CD4-positive, alpha-beta T cell treated with Interleukin-4 for 4 hours (primary cell): ENCODE measurements at regions not wholly inside any gene's neighbourhood (a gene's known extent, or its start where the extent isn't known, plus 50 kb on each side); places are given as distances from the start of the nearest gene placed in this dataset.
"Not testable (repeated sequence)": the region's sequence is repeated elsewhere in the genome, so short reads cannot be mapped to it uniquely, and the experiment has no call there.

Experiments used
- DNase-seq: peaks from one replicate; pipeline ENCODE4 v3.0.0-alpha.2; 2020

DNA sequence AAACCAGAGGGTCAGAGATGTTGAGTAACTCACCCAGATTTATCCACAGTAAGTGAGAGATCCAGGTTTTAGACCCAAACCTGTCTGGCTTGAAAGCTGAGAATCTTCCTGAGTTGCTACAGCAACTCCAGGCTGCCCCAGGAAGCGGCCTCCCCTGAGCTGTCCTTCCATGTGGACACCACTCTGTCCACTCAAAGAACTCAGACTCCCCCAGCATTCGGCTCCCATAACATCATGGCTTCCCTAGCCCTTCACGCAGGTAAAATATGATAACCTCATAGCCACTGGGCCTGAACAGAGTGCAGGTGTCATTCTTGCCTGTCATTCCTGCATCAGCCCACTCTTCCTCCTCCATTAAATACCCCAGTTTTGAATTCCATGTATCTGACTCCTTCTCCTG lies 657.8 kb downstream of the TBC1D22A start:
- no peak for DNase-seq

DNA sequence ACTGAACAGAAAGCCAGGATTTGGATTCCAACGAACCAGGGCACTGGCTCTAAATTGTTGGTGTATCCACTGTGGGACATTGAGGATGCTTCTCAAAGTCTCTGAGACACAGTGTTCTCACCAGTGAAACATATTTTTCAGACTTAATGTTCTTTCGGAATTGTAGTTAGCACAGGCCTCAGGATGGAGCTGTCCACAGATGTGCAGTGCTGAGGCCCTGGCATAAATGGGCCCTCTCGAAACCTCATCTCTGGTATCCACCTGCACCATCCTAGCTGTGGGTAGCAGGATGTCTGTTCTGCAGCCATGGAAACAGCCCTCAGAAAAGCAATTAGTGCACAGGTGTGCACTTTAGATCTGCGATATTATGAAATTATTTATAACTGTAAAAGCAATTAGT lies 656.8 kb downstream of the TBC1D22A start:
- DNase-seq: no peak

DNA sequence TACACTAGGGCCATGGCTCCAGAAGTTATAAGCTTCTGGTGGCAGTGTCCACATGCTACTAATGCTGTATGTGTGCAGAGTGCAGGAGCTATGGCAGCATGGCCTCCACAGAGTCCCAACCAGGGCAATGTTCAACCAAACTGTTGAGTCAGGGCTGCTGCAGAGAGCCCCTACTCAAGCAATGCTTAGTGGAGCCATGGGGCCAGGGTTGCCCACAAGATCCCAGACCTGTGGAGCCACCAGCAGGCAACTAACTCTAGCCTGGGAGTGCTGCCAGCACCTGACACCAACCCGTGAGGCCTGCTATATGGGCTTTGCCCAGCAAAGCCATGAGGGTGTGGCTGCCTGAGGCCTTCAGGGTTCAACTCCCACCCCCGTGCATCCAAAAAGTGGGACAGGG lies 655.2 kb downstream of the TBC1D22A start:
- DNase-seq: no peak

DNA sequence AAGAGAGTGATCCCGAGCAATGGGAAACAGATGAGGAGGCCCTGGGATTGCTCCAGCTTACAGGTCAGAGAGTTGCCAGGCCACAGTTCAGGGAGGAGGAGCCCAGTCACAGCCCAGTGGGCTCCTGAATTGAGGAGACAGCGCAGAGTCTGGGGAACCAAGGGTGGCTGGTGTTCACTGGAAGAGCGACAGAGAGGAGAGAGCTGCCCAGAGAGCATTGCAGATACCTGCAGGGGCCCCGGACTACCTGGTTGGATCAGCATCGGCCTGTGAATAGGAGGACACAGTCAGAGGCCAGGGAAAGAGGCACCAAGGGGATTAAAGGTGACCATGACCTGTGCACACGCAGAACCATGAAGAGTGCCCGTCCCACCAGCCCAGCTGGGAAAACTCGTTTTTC lies 648.6 kb downstream of the TBC1D22A start:
- DNase-seq: no peak

DNA sequence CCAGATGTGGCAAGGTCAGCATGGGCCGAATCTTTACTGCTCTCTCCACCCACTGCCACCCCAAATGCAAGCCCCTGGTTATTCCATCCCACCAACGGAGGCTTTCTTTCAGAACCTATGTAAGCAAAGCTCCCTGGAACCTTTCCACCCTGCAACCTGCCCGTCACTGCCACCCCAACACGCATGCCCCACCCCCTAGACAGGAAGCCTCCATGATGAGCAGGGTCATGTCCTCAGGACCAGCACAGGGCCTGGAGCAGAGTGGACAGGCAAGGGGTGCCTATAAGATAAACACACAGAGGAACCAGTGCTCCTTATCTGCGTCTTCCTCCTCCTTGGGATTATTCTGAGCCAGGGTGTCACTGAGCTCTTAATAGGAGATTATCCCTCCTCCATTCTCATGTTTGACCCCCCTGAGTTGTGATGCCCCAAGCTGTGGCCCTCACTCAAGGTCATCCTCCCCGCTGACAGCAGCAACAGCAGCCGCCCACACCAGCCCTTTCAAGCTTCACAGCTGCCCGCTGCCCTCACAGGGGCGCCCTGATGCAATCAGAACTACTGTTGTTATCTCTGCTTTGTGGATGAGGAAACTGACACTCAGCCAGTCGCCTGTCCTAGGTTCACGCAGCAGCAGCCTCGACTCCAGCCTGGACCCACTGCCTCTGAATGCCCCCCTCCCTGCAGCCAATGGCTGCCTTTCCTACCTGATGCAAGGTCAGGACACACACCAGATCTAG lies 647.3 kb downstream of the TBC1D22A start:
- DNase-seq: no peak

DNA sequence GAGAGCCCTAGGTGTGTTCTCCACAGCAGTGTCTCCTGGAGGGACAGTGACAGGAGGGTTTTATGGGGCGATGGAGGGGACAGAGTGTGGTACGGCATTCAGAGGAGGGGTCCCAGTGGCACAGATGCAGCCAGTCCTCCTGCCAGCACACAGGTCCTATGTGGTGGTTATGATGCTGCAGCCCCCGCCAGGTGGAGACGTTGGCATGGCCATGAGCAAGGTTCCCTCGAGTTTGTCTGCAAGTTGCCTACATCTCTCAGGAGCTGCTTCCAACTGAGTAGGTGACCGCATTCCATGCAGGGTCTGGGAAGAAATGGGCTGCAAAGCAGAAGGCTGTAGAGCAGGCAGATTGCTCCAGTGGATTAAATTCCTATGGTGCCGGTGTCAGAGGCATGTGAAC lies 646.0 kb downstream of the TBC1D22A start:
- DNase-seq: no peak

DNA sequence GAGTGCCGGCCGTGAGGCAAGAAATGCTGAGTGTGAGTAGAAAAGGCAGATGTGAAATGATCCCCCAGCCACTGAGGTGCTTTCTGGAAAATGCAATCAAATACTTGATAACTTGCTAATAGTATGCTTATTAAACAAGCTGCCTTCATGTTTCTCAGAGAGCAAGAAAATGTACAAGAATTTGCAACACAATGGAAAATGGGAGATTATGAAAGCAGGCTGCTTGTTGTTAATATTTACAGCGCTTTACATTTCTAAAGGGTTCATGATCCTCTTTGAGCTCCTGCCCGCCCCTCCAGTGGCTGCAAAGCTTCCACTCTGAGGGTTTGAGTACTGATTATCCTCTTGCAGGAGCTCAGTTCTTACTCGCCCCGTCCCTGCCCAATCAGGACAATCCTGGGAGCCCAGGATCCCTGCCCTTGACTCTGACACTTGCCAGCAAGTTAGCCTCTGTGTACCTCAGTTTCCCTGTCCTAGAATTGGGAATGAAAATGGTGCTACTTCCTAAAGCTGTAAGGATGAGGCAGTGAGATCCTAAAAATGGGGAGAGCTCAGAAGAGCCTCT lies 645.1 kb downstream of the TBC1D22A start:
- no peak for DNase-seq

DNA sequence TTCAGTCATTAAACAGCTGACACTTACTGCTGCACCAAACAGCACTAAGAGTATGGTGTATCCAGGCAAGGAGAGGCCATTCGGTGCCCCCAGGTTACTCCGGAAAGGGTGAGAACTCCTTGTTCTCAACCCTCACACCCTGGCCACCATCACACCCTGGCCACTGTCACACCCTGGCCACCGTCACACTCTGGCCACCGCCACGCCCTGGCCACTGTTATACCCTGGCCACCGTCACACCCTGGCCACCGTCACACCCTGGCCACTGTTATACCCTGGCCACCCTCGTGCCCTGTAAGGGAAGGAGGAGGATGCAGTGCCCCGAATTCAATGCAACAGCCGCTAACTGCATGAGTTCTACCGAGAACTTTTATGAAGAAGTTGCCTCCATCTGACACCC lies 644.4 kb downstream of the TBC1D22A start:
- no peak for DNase-seq

DNA sequence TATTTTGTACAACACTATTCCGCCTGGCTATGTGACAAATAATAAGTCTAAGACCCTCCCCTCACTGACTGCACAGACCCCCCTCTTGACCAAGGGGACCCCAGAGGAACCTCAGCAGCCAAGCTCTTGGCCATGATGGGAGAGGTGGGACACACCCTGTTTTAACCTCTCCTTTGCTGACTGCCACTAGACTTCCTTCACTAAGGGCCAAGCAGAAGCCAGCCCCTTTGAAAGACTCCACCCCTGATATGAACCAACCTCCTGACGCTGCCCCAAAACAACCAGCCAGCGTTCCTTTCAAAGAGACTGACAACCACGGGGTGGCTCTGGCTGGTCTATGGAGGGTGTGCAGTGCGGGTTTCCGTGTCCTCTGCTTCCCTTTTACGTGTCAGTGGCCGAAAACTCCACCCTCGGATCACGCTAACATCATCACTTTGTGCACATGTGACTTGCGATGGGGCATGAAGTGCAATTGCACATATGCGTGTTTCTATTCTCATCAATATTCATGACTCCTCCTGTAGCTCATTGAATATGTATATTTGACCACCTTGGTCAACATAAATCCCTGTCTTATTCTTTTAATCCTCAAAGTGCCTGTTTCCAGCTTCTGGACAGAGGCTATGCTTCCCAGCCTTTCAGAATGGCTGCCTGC lies 643.9 kb downstream of the TBC1D22A start:
- no peak for DNase-seq

DNA sequence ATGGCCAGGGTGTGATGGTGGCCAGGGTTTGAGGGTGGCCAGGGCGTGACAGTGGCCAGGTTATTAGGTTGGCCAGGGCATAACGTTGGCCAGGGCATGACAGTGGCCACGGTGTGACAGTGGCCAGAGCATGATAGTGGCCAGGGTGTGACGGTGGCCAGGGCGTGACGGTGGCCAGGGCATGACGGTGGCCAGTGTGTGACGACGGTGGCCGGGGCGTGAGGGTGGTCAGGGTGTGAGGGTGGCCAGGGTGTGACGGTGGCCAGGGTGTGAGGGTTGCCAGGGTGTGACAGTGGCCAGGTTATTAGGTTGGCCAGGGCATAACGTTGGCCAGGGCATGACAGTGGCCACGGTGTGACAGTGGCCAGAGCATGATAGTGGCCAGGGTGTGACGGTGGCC lies 642.8 kb downstream of the TBC1D22A start:
- DNase-seq: not testable (repeated sequence)

DNA sequence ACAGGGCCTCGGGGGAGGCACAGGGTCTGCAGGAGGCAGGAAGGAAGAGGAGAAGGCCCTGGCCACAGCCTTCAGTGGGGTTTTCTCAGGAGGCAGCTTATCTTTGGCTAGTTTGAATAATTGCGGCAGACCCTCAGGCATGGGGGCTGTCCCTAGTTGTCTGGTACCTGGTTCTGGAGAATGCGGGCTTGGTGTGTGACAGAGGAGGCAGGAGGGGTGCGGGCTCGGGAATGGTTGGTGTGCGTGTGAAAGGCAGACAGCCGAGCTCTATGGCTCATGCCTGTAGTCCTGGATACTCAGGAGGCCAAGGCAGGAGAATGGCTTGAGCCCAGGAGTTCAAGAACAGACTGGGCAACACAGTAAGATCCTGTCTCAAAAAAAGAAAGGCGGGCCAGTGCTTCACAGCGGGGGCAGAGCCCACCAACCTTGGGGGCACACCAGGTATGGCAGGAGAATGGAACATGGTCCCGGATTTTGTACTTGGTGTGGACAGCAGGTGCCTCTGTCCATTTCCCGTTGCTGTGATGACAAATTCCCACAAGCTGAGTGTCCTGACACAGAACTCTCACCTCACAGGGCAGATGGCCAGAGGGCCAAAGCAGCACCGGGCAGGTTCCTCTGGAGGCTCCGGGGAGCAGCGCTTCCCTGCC lies 640.6 kb downstream of the TBC1D22A start:
- no peak for DNase-seq

DNA sequence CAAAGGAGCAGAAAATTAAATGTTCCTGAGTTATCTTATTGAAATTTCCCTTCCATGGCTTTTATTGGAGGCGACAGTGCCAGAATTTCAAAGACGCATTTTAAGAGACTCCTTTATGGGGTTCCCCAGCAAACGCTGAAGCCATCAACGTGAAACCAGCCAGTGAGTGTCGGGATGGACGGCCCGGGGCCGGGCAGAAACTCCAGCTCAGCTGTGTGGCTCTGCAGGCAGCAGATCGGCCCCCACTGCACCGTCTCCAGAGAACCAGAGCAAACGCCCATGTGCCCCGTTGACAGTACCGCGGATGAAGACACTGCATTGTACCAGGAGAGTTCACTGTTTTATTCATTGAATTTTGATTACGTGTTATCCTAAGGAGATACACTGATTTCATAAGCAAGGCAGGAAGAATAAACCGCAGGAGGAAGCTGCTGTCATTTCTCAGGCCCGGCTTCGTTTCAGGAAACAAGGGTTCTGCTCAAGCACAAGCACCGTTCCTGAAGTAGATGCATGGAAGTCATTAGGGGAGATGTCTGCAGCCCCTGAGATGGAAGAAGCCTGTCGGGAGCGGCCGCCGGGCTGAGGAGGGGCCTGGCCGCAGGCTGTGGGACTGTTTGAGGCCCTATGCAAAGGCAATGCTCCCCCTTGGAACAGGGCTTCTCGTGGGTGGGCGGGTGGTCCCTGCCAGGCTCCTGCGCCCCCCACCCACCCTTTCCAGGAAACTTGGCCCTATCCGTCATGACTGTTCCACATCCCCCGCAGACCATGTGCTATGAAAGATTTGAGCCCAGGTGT lies 639.7 kb downstream of the TBC1D22A start:
- DNase-seq: no peak

DNA sequence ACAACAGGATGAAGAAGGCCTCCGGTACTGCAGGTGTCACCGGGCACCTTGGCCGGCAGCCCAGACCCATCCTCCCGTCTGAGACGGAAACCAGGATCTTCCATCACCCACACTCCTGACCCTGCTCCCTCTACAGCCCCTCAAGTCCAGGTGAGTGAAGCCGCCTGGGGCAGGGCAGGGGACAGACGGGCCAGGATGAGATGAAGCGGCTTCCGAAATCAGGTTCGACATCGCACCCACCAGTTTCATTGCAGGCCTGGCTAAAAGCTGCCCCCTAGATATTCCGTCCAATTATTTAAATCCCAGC lies 639.1 kb downstream of the TBC1D22A start:
- no peak for DNase-seq

DNA sequence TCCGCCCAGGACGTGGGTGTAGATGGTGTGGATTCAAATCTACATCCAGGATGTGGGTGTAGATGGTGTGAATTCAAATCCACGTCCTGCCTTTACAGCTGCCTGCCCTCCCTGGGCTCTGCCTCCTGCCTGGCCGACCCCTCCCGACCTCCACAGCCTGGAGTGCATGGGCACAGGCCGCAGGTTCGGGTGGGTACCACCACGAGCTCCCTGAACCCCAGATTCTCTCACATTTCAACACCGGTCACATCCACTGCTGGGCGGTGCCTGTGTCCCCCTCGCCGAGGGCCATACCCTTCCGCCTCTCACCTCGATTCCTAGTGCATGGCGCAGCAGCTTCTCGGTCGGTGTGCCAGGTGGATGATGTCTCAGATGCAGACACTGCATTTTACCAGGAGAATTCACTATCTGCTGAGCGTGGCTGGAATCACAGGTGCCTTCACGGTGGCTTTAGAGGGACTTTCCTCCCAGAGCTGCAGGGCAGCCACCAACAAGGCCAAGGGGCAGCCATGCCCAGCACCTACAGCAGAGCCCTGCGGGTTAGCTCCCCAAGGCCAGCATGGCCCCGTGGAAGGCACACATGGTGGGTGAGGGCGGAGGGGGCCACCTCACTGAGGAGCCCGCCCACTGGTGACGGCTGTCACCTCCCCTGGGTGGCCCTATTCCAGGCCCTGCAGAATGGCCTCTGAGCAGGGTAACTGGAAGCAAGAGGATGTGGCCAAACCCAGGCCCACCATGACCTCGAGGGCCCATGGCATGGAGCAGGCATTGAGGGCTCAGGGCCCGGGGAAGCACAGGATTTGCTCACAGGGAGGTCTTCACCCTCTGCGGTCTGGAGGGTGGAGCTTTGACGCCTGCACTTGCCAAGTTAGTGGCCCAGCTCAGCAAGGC lies 638.5 kb downstream of the TBC1D22A start:
- DNase-seq: no peak

DNA sequence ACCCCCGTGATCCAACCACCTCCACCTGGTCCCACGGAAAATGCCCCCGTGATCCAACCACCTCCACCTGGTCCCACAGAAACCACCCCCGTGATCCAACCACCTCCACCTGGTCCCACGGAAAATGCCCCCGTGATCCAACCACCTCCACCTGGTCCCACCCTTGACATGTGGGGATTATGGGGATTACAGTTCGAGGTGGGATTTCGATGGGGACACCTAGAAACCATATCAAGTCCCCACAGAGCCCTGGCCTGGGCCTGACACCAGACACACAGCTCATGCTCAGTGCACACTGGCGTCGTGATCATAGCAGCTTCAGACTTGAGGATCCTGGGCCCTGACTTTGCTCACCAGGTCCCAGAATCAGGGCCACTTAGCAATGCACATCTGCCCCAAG lies 637.7 kb downstream of the TBC1D22A start:
- not testable (repeated sequence) for DNase-seq

DNA sequence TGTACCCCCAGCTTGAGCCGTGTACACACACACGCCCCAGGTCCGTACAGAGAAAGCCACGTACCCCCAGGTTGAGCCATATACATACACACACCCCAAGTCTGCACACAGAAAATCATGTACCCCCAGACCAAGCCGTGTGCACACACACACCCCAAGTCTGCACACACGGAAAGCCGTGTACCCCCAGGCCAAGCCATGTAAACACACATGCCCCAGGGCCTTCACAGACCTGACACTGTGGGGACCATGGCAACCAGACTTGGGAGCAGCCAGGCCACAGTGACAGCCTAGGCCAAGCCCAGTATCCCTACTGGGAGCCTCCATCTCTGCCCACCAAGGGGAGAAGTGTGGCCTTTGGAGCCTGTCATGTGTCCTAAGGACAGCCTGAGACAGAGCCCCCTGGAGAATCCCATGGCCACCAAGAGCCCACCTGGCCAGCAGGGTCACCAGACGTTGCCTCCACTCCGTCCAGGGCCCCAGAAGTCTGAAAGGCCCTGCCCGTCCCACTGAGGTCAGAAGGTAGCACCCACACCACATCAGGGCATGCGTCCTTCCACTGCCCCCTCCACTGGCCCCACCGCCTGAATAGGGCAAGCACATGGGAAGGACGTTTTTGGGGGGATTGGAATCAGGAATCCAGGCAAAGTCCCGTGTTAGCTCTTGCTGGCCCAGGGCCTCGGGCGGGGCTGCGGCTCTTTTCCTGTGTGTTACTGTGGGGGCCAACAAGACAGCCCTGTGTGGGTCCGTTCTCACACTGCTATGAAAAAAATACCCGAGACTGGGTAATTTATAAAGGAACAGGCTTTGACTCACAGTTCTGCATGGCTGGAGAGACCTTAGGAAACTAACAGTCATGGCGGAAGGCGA lies 636.7 kb downstream of the TBC1D22A start:
- DNase-seq: no peak

DNA sequence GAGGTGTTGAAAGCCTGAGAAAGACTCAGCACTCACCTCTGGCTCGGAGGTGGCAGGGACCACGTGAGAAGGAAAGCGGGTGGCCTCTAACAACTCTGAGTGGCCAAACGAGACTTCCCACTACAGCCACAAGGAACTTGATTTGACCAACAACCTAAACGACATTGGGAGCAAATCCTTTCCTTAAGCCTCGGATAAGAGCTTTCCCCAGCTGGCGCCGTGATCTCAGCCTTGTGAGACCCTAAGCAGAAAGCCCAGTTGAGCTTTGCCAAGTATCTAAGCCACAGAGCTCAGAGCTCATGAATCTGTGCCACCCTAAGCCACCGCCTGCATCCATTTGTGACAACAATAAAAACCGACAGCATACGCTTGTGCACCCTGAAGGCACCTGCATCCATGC lies 636.0 kb downstream of the TBC1D22A start:
- no peak for DNase-seq

DNA sequence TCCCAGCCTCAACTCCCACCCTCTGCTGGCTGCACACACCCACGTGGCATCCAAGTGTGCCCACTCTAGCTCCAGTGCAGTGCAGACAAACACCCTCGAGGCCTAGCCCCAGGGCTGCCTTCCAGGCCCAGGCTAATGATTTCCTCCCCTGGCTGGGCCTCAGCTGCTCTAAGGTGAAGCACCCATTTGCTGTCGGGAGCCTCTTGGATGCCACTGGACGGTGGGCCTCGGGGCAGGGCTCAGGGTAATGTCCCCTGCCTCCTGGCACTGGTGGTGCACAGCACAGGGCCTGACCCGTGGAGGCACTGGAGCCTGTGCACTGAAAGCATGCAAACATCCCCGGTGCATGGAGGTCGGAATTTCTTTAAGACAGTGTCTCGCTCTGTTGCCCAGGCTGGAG lies 635.2 kb downstream of the TBC1D22A start:
- DNase-seq: no peak

DNA sequence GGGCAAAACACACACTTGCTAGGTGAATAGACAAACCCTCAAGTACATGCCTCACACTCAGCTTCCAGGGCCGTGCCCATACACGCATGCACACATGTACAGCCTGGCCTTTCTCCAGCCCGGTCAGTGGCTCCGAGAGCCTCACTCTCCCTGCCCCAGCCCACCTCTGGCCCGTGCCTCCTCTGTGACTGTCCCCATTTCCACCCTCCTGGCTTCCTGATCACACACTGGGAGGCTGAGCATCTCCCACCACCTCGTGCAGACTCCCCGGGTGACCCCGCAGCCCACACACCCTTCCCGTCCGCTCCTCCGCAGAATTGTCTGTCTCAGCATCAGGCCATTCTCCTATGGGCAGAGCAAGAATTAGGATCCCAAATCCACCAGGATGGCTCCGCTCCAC lies 634.1 kb downstream of the TBC1D22A start:
- no peak for DNase-seq

DNA sequence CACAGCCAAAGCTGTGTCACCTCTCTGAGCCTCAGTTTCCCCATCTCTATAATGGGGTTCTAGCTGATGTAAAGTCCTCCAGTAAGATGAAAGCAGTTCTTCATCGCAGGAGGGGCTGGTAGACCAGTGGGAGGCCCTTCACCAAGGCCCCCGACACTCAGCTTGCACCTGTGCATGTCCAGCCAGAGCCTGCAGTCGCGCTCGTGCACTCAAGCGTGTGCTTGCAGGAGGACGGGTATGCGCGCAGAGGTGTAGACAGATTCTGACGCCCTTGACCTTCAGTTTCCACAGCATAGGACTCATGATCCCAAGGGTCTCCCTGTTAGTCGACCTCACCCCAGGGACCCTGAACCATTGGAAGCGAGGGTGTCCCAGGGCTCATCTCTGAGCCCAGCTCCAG lies 633.7 kb downstream of the TBC1D22A start:
- DNase-seq: no peak

DNA sequence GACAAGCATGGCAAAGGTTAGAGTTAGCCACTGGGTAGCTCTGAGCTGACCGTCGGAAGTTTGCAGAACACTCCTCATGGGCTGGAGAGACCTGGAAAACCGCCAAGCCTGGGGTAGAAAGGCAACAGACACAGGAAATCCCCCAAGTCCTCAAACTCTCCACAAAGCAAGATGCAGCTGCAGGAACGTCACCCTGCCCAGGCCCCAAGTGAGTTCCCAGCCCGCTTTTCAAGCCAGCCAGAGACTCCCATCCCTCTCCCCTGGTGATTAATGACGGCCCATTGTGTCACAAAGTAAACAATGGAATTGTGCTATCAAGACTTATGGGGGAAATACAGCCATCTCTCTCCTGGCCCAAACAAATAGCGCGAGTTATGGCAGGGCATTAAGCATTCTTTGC lies 633.0 kb downstream of the TBC1D22A start:
- no peak for DNase-seq
